LNCaP clone FGC (cell line): ENCODE measurements at regions not wholly inside any gene's neighbourhood (a gene's known extent, or its start where the extent isn't known, plus 50 kb on each side); places are given as distances from the start of the nearest gene placed in this dataset.

Source experiments
- DNase-seq: peaks from one replicate; pipeline ENCODE4 v3.0.0-alpha.2; 2011; ENCODE audit warnings: low read depth
- H3K4me3 ChIP-seq: 2 replicates; pipeline ENCODE4 v1.5.1; 2011; ENCODE audit warnings: mild to moderate bottlenecking, low read depth, low read length, control low read depth
- TF ChIP-seq, protein P1 (sequence below): IDR thresholded peaks from 2 replicates; pipeline ENCODE4 v1.5.1; 2012; ENCODE audit warnings: mild to moderate bottlenecking; ENCODE audit not compliant: control insufficient read depth, insufficient read depth; ENCODE audit errors: extremely low read depth

- no peak overlapping the region for H3K4me3 ChIP-seq
- TF ChIP-seq, protein P1, sequence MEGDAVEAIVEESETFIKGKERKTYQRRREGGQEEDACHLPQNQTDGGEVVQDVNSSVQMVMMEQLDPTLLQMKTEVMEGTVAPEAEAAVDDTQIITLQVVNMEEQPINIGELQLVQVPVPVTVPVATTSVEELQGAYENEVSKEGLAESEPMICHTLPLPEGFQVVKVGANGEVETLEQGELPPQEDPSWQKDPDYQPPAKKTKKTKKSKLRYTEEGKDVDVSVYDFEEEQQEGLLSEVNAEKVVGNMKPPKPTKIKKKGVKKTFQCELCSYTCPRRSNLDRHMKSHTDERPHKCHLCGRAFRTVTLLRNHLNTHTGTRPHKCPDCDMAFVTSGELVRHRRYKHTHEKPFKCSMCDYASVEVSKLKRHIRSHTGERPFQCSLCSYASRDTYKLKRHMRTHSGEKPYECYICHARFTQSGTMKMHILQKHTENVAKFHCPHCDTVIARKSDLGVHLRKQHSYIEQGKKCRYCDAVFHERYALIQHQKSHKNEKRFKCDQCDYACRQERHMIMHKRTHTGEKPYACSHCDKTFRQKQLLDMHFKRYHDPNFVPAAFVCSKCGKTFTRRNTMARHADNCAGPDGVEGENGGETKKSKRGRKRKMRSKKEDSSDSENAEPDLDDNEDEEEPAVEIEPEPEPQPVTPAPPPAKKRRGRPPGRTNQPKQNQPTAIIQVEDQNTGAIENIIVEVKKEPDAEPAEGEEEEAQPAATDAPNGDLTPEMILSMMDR: no peak
- no peak for DNase-seq
These were observed 52.0 kb upstream of the STUM start for GRCh38 chr1:226496453-226497015.

DNA sequence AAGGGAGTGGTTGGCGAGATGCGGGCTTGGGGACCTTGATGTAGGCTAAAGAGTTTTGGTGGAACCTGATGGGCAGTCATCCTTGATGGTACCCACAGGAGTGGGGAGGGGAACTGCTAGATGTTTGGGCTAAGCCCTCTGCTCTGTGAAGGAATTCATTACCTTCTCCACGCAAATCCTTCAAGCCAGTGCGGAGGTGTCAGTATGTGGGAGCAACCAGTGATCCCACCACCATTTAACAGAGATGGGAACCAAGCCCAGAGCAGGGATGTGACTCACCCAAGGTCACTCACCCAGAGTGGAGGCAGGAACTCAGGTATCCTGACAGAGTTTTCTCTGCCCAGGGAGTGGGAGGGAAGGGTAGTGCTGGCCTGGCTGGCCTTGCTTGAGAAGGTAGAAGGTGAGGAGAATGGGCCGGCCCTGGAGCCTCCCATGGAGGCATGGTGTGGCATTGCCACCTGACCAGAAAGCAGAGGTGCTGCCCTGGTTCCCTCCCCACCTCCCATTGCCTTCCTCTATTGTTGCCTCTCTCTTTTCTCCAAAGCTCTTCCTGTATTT is 51.2 kb upstream of the STUM start:
- TF ChIP-seq, protein P1: no peak
- H3K4me3 ChIP-seq: no peak overlapping the region
- no peak for DNase-seq

DNA sequence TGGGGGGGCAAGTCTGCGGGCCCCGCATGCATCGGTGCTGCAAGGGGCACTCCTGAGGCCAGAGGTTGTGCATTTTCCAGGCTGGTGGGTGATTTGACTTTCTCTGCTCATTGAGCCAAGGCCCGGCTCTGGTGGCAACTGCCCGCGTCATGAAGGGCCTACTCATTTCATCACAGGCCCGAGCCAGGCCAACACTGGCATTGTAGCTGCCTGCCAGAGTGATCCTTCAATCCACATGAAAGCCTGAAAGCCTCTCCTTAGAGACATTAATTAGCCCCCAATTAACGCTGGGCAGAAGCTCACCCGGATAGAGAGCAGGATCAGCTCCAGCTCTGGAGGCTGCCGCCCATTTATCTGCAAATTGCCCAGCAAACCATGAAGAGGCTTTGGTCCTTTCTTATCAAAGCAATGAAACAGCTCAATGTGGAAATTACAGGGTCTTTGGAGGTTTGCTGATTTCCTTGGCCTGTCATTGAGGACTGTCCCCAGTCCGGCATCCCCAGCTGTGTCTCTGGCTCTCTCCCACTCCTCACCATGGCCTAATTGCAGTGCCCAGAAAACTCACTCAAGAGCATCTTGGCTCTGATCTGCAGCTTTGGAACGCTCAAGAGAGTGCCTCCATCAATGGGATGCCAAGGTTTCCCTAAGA is 50.4 kb upstream of the STUM start:
- no peak for DNase-seq
- no peak overlapping the region for H3K4me3 ChIP-seq
- TF ChIP-seq, protein P1: no peak

- H3K4me3 ChIP-seq: no peak overlapping the region
- TF ChIP-seq, protein P1: no peak
- no peak for DNase-seq
These were observed 49.9 kb upstream of the STUM start for GRCh38 chr1:226498640-226499008.
